Left lung (tissue), 4 donors: ENCODE measurements at regions not wholly inside any gene's neighbourhood (a gene's known extent, or its start where the extent isn't known, plus 50 kb on each side); places are given as distances from the start of the nearest gene placed in this dataset.

Source experiments
- ATAC-seq: fragments of 200-7000 bp; cut with Tn5 transposase; one replicate; pipeline ENCODE4 v1.9.1; 2020; ENCODE audit warnings: moderate library complexity
- DNase-seq, 4 donors: peaks; one replicate each; pipeline ENCODE4 v3.0.0-alpha.2; 2013 to 2020
- H3K27ac ChIP-seq, 2 donors: fragments of 200-600 bp; sonication (generic) in 1 of 2; one replicate each; pipeline versions ENCODE4 v1.5.0 to v1.8.0; 2020 to 2021
- H3K27me3 ChIP-seq, 2 donors: fragments of 200-600 bp; sonication (generic) in 1 of 2; one replicate each; pipeline versions ENCODE4 v1.5.0 to v1.8.0; 2020 to 2021
- H3K36me3 ChIP-seq, 2 donors: fragments of 200-600 bp; sonication (generic) in 1 of 2; one replicate each; pipeline versions ENCODE4 v1.5.0 to v1.8.0; 2020 to 2021
- H3K4me1 ChIP-seq, 2 donors: fragments of 200-600 bp; one replicate each; pipeline ENCODE4 v1.8.0; 2021
- H3K4me3 ChIP-seq, 2 donors: fragments of 200-600 bp; sonication (generic) in 1 of 2; one replicate each; pipeline versions ENCODE4 v1.5.0 to v1.8.0; 2020 to 2021; ENCODE audit warnings: mild to moderate bottlenecking in 1 of 2
- H3K9me3 ChIP-seq, 2 donors: fragments of 200-600 bp; sonication (generic) in 1 of 2; one replicate each; pipeline versions ENCODE4 v1.5.0 to v1.8.0; 2020 to 2021
- intact Hi-C, 2 donors: fragments of 100-400 bp; cut with DNase I; formaldehyde crosslinking; loops; one replicate each; pipeline versions ENCODE4 v1.11.2 to v1.14.2; 2022
- TF ChIP-seq, protein P1 (sequence below), 2 donors: fragments of 200-600 bp; sonication (generic) in 1 of 2; IDR thresholded peaks; one replicate each; pipeline versions ENCODE4 v1.5.0 to v1.8.0; 2021; ENCODE audit warnings: antibody characterized with exemption in 2 of 2
- donor health status: DM: no; HTN: yes; CAD: no.
- donor health status: DM: no; HTN: no; CAD: no.

DNA sequence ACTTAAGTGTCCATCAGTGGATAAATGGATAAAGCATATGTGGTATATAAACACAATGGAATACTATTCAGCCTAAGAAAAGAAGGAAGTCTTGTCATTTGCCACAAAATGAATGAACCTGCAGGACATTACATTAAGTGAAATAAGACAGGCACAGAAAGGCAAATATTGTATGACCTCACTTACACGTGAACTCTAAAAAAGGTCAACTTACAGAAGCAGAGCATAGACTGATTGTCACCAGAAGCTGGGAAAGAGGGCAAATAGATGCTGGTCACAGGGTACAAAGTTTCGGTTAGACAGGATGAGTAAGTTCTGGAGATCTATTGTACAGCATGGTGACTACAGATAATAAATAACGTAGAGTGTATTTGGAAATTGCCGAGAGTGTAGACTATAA, 247.7 kb downstream of the RAB28 start:
- H3K27me3 ChIP-seq, result no peaks in the 10 kb centered on the region
- ATAC-seq (no peak), DNase-seq (no peak)
- no peaks in the 10 kb centered on the region for H3K4me1 ChIP-seq
- H3K9me3 ChIP-seq, result peaks cover 0 to 6% of the 10 kb centered on the region in 2 donors
- no peaks in the 10 kb centered on the region for H3K36me3 ChIP-seq
- intact Hi-C loops, result no loop called here
- H3K27ac ChIP-seq, result no peak overlapping the region
- no peak overlapping the region for H3K4me3 ChIP-seq
- TF ChIP-seq, protein P1, sequence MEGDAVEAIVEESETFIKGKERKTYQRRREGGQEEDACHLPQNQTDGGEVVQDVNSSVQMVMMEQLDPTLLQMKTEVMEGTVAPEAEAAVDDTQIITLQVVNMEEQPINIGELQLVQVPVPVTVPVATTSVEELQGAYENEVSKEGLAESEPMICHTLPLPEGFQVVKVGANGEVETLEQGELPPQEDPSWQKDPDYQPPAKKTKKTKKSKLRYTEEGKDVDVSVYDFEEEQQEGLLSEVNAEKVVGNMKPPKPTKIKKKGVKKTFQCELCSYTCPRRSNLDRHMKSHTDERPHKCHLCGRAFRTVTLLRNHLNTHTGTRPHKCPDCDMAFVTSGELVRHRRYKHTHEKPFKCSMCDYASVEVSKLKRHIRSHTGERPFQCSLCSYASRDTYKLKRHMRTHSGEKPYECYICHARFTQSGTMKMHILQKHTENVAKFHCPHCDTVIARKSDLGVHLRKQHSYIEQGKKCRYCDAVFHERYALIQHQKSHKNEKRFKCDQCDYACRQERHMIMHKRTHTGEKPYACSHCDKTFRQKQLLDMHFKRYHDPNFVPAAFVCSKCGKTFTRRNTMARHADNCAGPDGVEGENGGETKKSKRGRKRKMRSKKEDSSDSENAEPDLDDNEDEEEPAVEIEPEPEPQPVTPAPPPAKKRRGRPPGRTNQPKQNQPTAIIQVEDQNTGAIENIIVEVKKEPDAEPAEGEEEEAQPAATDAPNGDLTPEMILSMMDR (IDR thresholded peaks at IDR 0.05), result no peak

DNA sequence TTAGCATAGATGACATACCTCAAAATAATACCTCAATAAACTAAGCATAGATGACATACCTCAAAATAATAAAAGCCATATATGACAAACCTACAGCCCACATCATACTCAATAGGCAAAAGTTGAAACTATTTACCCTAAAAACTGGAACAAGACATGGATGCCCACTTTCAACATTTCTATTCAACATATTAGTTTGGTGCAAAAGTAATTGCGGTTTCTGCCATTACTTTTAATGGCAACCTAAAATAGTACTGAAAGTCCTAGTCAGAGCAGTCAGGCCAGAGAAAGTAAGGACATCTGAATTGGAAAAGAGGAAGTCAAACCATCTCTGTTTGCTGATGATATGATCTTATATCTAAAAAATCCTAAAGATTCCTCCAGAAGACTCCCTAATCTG, 250.4 kb downstream of the RAB28 start:
- intact Hi-C loops, result no loop called here
- Histone ChIP-seq H3K27ac (no peak overlapping the region), H3K27me3 (no peaks in the 10 kb centered on the region), H3K36me3 (no peaks in the 10 kb centered on the region), H3K4me1 (no peaks in the 10 kb centered on the region), H3K9me3 (peaks cover 0 to 20% of the 10 kb centered on the region in 2 donors), H3K4me3 (no peak overlapping the region)
- TF ChIP-seq, protein P1 (IDR thresholded peaks at IDR 0.05), result no peak
- ATAC-seq (no peak), DNase-seq (no peak)

DNA sequence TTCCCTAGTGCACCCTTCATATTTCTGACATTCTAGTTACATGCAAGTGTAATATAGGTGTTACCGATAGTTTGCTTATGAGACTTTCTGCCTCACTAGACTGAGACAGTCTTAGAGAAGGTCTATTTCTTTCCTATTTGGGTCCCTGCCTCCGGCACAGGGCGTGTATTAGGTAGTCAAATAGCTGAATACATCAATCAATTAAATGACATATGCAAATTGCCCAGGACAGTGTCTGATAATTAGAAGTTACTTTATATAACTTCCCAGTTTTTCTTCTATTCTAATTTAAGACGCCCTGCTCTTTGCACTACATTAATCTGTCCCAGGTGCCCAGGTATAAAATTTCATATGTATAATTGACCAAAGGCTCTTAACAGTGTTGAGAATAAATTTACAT, 264.2 kb downstream of the RAB28 start:
- Histone ChIP-seq H3K27me3 (no peaks in the 10 kb centered on the region), H3K36me3 (no peaks in the 10 kb centered on the region), H3K4me1 (no peaks in the 10 kb centered on the region), H3K4me3 (no peak overlapping the region), H3K9me3 (peaks cover 0 to 13% of the 10 kb centered on the region in 2 donors), H3K27ac (no peak overlapping the region)
- ATAC-seq (no peak), DNase-seq (no peak)
- intact Hi-C loops, result no loop called here
- TF ChIP-seq, protein P1 (IDR thresholded peaks at IDR 0.05), result no peak

DNA sequence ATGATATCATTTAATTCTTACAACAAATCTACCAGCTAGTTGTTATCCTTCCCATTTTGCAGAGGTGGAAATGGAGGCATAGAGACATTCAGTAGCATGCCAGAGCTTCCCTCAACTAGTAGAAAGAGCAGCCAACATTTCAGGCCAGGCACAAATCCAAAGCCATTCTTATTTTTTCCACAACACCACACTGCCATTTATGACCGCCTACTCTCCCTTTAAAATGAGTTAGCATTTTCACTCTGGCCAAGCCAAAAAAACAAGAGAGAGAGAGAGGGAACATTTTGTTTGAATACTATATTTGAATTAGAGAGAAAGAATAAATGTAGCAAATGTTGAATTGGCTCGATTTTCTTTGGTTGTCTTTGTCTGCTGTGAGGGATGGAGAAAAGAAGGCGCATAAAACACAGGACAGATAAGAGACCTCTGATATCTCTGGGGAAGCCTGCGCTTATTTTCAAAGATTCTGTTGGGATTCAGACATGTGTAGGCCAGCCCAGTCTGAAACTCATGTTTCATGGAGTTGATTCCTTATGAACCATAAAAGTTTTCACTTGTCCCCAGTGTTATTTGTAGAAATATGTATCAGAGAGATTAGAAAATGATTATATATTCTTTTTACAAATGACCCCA, 265.7 kb downstream of the RAB28 start:
- H3K9me3 ChIP-seq, result peaks cover 0 to 16% of the 10 kb centered on the region in 2 donors
- intact Hi-C loops, result no loop called here
- no peaks in the 10 kb centered on the region for H3K36me3 ChIP-seq
- no peak overlapping the region for H3K4me3 ChIP-seq
- peak overlapping the region in 1 of 2 donors; percentile 4 for H3K27ac ChIP-seq
- TF ChIP-seq, protein P1 (IDR thresholded peaks at IDR 0.05), result no peak
- DNase-seq (peak in 2 of 4 donors; percentile 31 to 47), ATAC-seq (peak; percentile 37)
- H3K4me1 ChIP-seq, result no peaks in the 10 kb centered on the region
- H3K27me3 ChIP-seq, result no peaks in the 10 kb centered on the region

DNA sequence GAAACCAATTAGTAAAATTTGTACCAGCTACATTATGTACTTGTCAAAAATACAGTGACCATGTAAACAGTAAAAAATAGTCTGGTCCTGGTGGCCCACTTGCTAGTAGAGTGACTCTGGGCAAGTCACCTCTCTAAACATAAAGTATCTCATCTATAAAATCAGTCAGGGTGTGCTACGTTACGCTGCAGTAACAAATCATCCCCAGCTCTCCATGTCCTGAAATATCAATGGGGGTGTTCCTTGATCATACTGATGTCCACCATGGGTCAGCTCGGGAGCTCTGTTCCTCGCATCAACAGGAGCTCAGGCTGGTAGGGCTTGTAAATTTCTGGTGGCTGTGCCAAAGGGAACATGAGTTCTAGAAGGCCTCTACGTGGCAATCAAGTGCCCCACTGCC, 268.6 kb downstream of the RAB28 start:
- Histone ChIP-seq H3K9me3 (peaks cover 0 to 16% of the 10 kb centered on the region in 2 donors), H3K27me3 (no peaks in the 10 kb centered on the region), H3K4me1 (no peaks in the 10 kb centered on the region), H3K4me3 (no peak overlapping the region), H3K27ac (no peak overlapping the region), H3K36me3 (no peaks in the 10 kb centered on the region)
- no peak for DNase-seq
- TF ChIP-seq, protein P1 (IDR thresholded peaks at IDR 0.05), result no peak
- ATAC-seq, result no peak
- intact Hi-C loops, result no loop called here
